Vagina (tissue), 2 donors: ENCODE measurements at regions not wholly inside any gene's neighbourhood (a gene's known extent, or its start where the extent isn't known, plus 50 kb on each side); places are given as distances from the start of the nearest gene placed in this dataset.
"Not testable (repeated sequence)": the region's sequence is repeated elsewhere in the genome, so short reads cannot be mapped to it uniquely, and the experiment has no call there.

Experiments
- DNase-seq, 2 donors: peaks; one replicate each; pipeline ENCODE4 v3.0.0-alpha.2; 2017; ENCODE audit errors: extremely low spot score in 2 of 2
- H3K27ac ChIP-seq: fragments of 200-600 bp; sonication (generic); one replicate; pipeline ENCODE4 v1.5.1; 2019
- H3K27me3 ChIP-seq: fragments of 200-600 bp; sonication (generic); one replicate; pipeline ENCODE4 v1.5.1; 2019
- H3K36me3 ChIP-seq, 2 donors: fragments of 200-600 bp; sonication (generic); one replicate each; pipeline ENCODE4 v1.5.1; 2017 to 2019
- H3K4me1 ChIP-seq: fragments of 200-600 bp; sonication (generic); one replicate; pipeline ENCODE4 v1.5.1; 2019
- H3K4me3 ChIP-seq, 2 donors: fragments of 200-600 bp; sonication (generic); 1 replicate in 1 of 2; 2 replicates in 1 of 2; pipeline ENCODE4 v1.5.1; 2016 to 2019
- H3K9me3 ChIP-seq: fragments of 200-600 bp; sonication (generic); one replicate; pipeline ENCODE4 v1.5.1; 2019
- POLR2A ChIP-seq, 2 donors: fragments of 450-650 bp; IDR thresholded peaks; one replicate each; pipeline ENCODE4 v1.6.1; 2017; ENCODE audit warnings: antibody characterized with exemption in 2 of 2, mild to moderate bottlenecking in 2 of 2, moderate library complexity in 2 of 2
- POLR2AphosphoS5 ChIP-seq, 2 donors: sonication (generic); formaldehyde crosslinking; IDR thresholded peaks; one replicate each; pipeline ENCODE4 v1.9.0; 2017; ENCODE audit warnings: antibody characterized with exemption in 2 of 2, mild to moderate bottlenecking in 2 of 2, low read depth in 1 of 2; ENCODE audit not compliant: insufficient read depth in 1 of 2
- intact Hi-C: fragments of 100-400 bp; cut with DNase I; formaldehyde crosslinking; loops from one replicate; pipeline ENCODE4 v1.15.1; 2023
- TF ChIP-seq, protein P1 (sequence below), 3 experiments: fragments of 450-650 bp in 2 of 3; fragments of 200-600 bp in 1 of 3; sonication (generic) in 1 of 3; IDR thresholded peaks; one replicate each; pipeline ENCODE4 v1.5.1; 2017 to 2019; ENCODE audit warnings: antibody characterized with exemption in 3 of 3, mild to moderate bottlenecking in 2 of 3, moderate library complexity in 2 of 3

DNA sequence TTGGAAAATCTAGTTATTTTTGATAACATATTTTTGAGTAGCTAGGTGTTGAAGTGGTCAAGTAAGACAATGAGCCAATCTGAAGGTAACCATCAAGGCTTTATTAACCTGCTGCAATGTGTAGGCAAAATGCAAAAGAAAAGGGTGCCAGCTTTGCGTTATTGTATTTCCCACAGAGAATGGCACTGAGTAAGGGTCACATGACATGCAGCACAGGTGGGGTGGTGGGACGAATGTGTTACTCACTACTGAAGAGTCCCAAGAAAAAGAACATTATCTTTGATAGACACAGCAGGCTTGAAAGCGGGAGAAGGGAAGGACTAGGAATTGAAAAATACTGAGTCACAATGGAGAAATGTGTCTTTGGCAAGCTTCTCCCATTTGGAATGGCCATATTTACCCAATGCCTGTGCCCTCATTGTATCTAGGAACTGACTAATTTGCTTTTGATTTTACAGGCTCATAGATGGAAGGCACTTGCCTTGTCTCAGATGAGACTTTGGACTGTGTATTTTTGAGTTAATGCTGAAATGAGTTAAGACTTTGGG lies 898.6 kb upstream of the POT1 start:
- DNase-seq, result no peak
- Histone ChIP-seq H3K27me3 (no peaks in the 10 kb centered on the region), H3K4me3 (no peak overlapping the region), H3K9me3 (no peaks in the 10 kb centered on the region), H3K27ac (no peak overlapping the region), H3K36me3 (no peaks in the 10 kb centered on the region), H3K4me1 (no peaks in the 10 kb centered on the region)
- intact Hi-C loops, result no loop called here
- TF ChIP-seq POLR2AphosphoS5 (IDR thresholded peaks at IDR 0.05; ENCODE audit: insufficient read depth in 1 of 2, low read depth in 1 of 2), result no peak
- TF ChIP-seq, protein P1, sequence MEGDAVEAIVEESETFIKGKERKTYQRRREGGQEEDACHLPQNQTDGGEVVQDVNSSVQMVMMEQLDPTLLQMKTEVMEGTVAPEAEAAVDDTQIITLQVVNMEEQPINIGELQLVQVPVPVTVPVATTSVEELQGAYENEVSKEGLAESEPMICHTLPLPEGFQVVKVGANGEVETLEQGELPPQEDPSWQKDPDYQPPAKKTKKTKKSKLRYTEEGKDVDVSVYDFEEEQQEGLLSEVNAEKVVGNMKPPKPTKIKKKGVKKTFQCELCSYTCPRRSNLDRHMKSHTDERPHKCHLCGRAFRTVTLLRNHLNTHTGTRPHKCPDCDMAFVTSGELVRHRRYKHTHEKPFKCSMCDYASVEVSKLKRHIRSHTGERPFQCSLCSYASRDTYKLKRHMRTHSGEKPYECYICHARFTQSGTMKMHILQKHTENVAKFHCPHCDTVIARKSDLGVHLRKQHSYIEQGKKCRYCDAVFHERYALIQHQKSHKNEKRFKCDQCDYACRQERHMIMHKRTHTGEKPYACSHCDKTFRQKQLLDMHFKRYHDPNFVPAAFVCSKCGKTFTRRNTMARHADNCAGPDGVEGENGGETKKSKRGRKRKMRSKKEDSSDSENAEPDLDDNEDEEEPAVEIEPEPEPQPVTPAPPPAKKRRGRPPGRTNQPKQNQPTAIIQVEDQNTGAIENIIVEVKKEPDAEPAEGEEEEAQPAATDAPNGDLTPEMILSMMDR (IDR thresholded peaks at IDR 0.05), result no peak
- TF ChIP-seq POLR2A (IDR thresholded peaks at IDR 0.05), result no peak

DNA sequence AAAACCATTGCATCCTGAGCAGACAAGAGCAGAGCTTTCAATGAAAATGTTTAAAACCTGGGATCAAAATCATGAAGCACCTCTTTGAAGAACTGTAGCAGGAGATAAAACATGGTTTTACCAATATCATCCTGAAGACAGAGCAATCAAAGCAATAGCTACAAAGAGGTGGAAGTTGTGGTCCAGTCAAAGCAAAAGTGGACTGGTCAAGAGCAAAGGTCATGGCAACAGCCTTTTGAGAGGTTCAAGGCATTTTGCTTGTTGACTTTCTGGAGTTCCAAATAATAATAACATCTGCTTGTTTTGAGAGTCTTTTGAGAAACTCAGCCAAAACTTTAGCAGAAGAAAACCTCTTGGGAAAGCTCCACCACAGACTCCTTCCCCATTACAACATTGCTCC lies 893.9 kb upstream of the POT1 start:
- Histone ChIP-seq H3K4me3 (no peak overlapping the region), H3K27ac (no peak overlapping the region), H3K4me1 (no peaks in the 10 kb centered on the region), H3K9me3 (no peaks in the 10 kb centered on the region), H3K36me3 (no peaks in the 10 kb centered on the region), H3K27me3 (no peaks in the 10 kb centered on the region)
- TF ChIP-seq POLR2A (IDR thresholded peaks at IDR 0.05), result no peak
- TF ChIP-seq, protein P1 (IDR thresholded peaks at IDR 0.05), result no peak
- TF ChIP-seq POLR2AphosphoS5 (IDR thresholded peaks at IDR 0.05; ENCODE audit: insufficient read depth in 1 of 2, low read depth in 1 of 2), result no peak
- intact Hi-C loops, result no loop called here
- no peak for DNase-seq

DNA sequence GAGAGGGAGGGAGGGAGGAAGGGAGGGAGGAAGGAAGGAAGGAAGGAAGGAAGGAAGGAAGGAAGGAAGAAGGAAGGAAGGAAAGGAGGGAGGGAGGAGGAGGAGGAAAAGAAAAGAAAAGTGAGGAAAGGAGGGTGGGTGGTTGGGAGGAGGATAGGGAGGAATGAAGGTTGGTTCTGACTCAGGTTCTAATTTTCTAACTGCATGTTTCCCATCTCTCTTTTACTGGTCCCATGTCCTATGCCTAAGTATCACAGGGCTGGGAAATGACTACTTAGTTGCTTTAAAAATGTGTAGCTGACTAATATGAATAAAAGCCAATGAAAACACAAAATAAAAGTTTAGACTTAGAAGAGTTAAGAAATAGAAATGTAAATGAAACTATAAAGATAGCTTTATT lies 890.9 kb upstream of the POT1 start:
- Histone ChIP-seq H3K4me3 (no peak overlapping the region), H3K36me3 (no peaks in the 10 kb centered on the region), H3K27me3 (no peaks in the 10 kb centered on the region), H3K27ac (no peak overlapping the region), H3K4me1 (no peaks in the 10 kb centered on the region), H3K9me3 (no peaks in the 10 kb centered on the region)
- intact Hi-C loops, result no loop called here
- TF ChIP-seq, protein P1 (IDR thresholded peaks at IDR 0.05), result no peak
- no peak for TF ChIP-seq POLR2AphosphoS5 (IDR thresholded peaks at IDR 0.05; ENCODE audit: insufficient read depth in 1 of 2, low read depth in 1 of 2)
- no peak for TF ChIP-seq POLR2A (IDR thresholded peaks at IDR 0.05)
- DNase-seq, result no peak

DNA sequence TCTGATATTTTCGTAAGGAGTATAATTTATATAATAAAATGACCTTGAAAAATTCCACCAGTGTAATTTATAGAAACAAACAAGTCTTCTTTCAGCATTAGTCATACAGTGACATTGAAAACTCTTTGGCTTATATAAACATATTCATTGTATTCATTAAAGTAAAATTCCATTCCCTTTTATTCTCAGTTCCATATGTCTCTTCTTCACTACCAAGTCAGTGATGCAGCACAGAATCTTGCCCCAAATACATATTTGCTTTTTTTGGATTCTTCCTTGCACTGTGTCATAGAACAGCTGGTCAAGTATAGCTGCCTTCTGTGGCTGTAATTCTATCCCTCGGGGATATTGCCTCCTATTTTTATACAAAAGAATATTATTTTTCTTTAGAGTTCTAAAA lies 884.5 kb upstream of the POT1 start:
- TF ChIP-seq, protein P1 (IDR thresholded peaks at IDR 0.05), result no peak
- no peak for TF ChIP-seq POLR2A (IDR thresholded peaks at IDR 0.05)
- TF ChIP-seq POLR2AphosphoS5 (IDR thresholded peaks at IDR 0.05; ENCODE audit: insufficient read depth in 1 of 2, low read depth in 1 of 2), result no peak
- no peaks in the 10 kb centered on the region for H3K4me1 ChIP-seq
- no peak overlapping the region for H3K4me3 ChIP-seq
- no peak for DNase-seq
- no peak overlapping the region for H3K27ac ChIP-seq
- no peaks in the 10 kb centered on the region for H3K27me3 ChIP-seq
- intact Hi-C loops, result no loop called here
- H3K9me3 ChIP-seq, result no peaks in the 10 kb centered on the region
- no peaks in the 10 kb centered on the region for H3K36me3 ChIP-seq

DNA sequence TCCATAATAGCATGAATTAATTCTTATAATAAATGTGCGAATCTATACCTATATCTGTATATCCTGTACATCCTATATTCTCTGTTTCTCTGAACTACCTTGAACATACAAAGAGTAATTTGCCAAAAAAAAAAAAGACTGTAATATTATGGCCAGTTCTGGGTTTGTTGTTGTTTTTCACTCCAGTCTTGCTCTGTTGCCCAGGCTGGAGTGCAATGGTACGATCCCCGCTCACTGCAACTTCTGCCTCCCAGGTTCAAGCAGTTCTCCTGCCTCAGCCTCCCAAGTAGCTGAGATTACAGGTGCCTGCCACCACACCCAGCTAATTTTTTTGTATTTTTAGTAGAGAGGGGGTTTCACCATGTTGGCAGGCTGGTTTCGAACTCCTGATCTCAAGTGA lies 876.9 kb upstream of the POT1 start:
- H3K9me3 ChIP-seq, H3K4me1 ChIP-seq, H3K36me3 ChIP-seq, DNase-seq, intact Hi-C loops, H3K4me3 ChIP-seq, H3K27ac ChIP-seq, H3K27me3 ChIP-seq: not testable (repeated sequence)

DNA sequence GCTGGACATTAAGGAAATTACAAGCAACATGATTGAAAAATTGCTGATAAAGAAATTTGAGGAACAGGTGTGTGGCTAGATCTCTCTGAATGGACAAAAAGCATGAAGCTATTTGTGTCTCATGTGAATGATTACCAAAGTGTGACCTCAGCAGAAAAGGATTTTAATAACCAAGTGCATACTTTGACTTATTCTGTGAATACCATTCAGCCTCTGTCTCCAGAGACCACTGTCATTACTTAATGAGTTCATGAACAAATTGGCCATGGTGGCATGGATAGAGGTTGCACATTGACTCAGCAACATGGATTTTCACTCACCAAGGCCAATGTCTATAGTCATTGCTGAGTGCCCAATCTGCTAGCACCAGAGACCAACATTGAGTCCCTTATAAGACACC lies 874.6 kb upstream of the POT1 start:
- Histone ChIP-seq H3K9me3 (no peaks in the 10 kb centered on the region), H3K27me3 (no peaks in the 10 kb centered on the region), H3K4me1 (no peaks in the 10 kb centered on the region), H3K36me3 (no peaks in the 10 kb centered on the region), H3K4me3 (no peak overlapping the region), H3K27ac (no peak overlapping the region)
- DNase-seq, result no peak
- no peak for TF ChIP-seq POLR2AphosphoS5 (IDR thresholded peaks at IDR 0.05; ENCODE audit: insufficient read depth in 1 of 2, low read depth in 1 of 2)
- intact Hi-C loops, result no loop called here
